ENCODE measurements at regions not wholly inside any gene's neighbourhood (a gene's known extent, or its start where the extent isn't known, plus 50 kb on each side); places are given as distances from the start of the nearest gene placed in this dataset.

GRCh38 chr5:87769157-87769556 is 356.4 kb upstream of the CCNH start:
- POLR2A ChIA-PET: no interaction called here
- no peaks in the 10 kb centered on the region for H3K9me2 ChIP-seq
- 46% methylated on average over 2 of the region's 2 CpGs for WGBS (ENCODE audit: low lambda C conversion rate)
- no peaks in the 10 kb centered on the region for H3F3A ChIP-seq (replicated peaks; ENCODE audit: insufficient read depth)
- H3K36me3 ChIP-seq (replicated peaks in 1 of 2; ENCODE audit: control insufficient read depth in 1 of 2, insufficient read depth in 2 of 2, low read length in 1 of 2): no peaks in the 10 kb centered on the region
- DNase-seq: no peak
- no peak overlapping the region for H3K4me3 ChIP-seq (ENCODE audit: low read depth in 2 of 2, low read length in 1 of 2)
- peaks cover 7% of the 10 kb centered on the region; the same call in 1 of the 2 replicates for H3K27me3 ChIP-seq (ENCODE audit: insufficient read depth)
- TF ChIP-seq EZH2phosphoT487 (IDR thresholded peaks at IDR 0.05; ENCODE audit: borderline replicate concordance, low read depth): no peak
- H3K27ac ChIP-seq (ENCODE audit: low read depth in 2 of 2, low read length in 1 of 2): no peak overlapping the region
- H2AFZ ChIP-seq (ENCODE audit: low read depth): no peak overlapping the region
- H3K4me1 ChIP-seq (ENCODE audit: control insufficient read depth in 1 of 2, insufficient read depth in 2 of 2, low read depth in 1 of 2, low read length in 1 of 2): no peaks in the 10 kb centered on the region
- no peak overlapping the region for H3K9ac ChIP-seq
- H3K4me2 ChIP-seq: no peak overlapping the region
- H3K9me3 ChIP-seq: no peaks in the 10 kb centered on the region
- no peaks in the 10 kb centered on the region for H3K79me2 ChIP-seq (ENCODE audit: insufficient read depth)
- no peaks in the 10 kb centered on the region for H4K20me1 ChIP-seq (ENCODE audit: insufficient read depth)
- CTCF ChIA-PET: interaction anchor here (3.0 kb wide), 1 partner anchor 11 kb away, joined by 32 read pairs; no protein-coding TSS in a partner anchor

GRCh38 chr5:87768190-87768589 is 355.5 kb upstream of the CCNH start:
- Histone ChIP-seq H3K27ac (ENCODE audit: low read depth in 2 of 2, low read length in 1 of 2) (no peak overlapping the region), H3K9me2 (no peaks in the 10 kb centered on the region), H3K4me2 (no peak overlapping the region), H3K27me3 (ENCODE audit: insufficient read depth) (peaks cover 7% of the 10 kb centered on the region; the same call in 1 of the 2 replicates), H3K9ac (no peak overlapping the region), H3K4me3 (ENCODE audit: low read depth in 2 of 2, low read length in 1 of 2) (no peak overlapping the region), H3K9me3 (no peaks in the 10 kb centered on the region), H4K20me1 (ENCODE audit: insufficient read depth) (no peaks in the 10 kb centered on the region), H3K4me1 (ENCODE audit: control insufficient read depth in 1 of 2, insufficient read depth in 2 of 2, low read depth in 1 of 2, low read length in 1 of 2) (no peaks in the 10 kb centered on the region), H3F3A (replicated peaks; ENCODE audit: insufficient read depth) (no peaks in the 10 kb centered on the region), H2AFZ (ENCODE audit: low read depth) (no peak overlapping the region), H3K79me2 (ENCODE audit: insufficient read depth) (no peaks in the 10 kb centered on the region), H3K36me3 (replicated peaks in 1 of 2; ENCODE audit: control insufficient read depth in 1 of 2, insufficient read depth in 2 of 2, low read length in 1 of 2) (no peaks in the 10 kb centered on the region)
- CTCF ChIA-PET: no interaction called here
- no peak for DNase-seq
- POLR2A ChIA-PET: no interaction called here
- TF ChIP-seq SIN3A (IDR thresholded peaks at IDR 0.05; ENCODE audit: borderline replicate concordance, low read depth, low read length) (no peak), NFIC (IDR thresholded peaks at IDR 0.05; ENCODE audit: borderline replicate concordance) (no peak)
- WGBS (ENCODE audit: low lambda C conversion rate): 34% methylated on average over 2 of the region's 2 CpGs

GRCh38 chr5:87765009-87765408 is 352.3 kb upstream of the CCNH start:
- Histone ChIP-seq H3K79me2 (ENCODE audit: insufficient read depth) (no peaks in the 10 kb centered on the region), H3K4me1 (ENCODE audit: control insufficient read depth in 1 of 2, insufficient read depth in 2 of 2, low read depth in 1 of 2, low read length in 1 of 2) (no peaks in the 10 kb centered on the region), H4K20me1 (ENCODE audit: insufficient read depth) (no peaks in the 10 kb centered on the region), H3F3A (replicated peaks; ENCODE audit: insufficient read depth) (no peaks in the 10 kb centered on the region), H2AFZ (ENCODE audit: low read depth) (no peak overlapping the region), H3K9me3 (no peaks in the 10 kb centered on the region), H3K9me2 (no peaks in the 10 kb centered on the region), H3K4me2 (no peak overlapping the region), H3K4me3 (ENCODE audit: low read depth in 2 of 2, low read length in 1 of 2) (no peak overlapping the region), H3K27me3 (ENCODE audit: insufficient read depth) (no peaks in the 10 kb centered on the region), H3K36me3 (replicated peaks in 1 of 2; ENCODE audit: control insufficient read depth in 1 of 2, insufficient read depth in 2 of 2, low read length in 1 of 2) (no peaks in the 10 kb centered on the region), H3K9ac (no peak overlapping the region), H3K27ac (ENCODE audit: low read depth in 2 of 2, low read length in 1 of 2) (no peak overlapping the region)
- DNase-seq: no peak
- ChIA-PET CTCF (interaction anchor here (0.9 to 1.7 kb wide), 5 partner anchors 10 to 926 kb away, joined by 3 to 5 read pairs (median 3); no protein-coding TSS in a partner anchor), POLR2A (no interaction called here)
- WGBS (ENCODE audit: low lambda C conversion rate): 27% methylated on average over 3 of the region's 5 CpGs
- no peak for TF ChIP-seq EZH2phosphoT487 (IDR thresholded peaks at IDR 0.05; ENCODE audit: borderline replicate concordance, low read depth)
- no peak for TF ChIP-seq ELF1 (IDR thresholded peaks at IDR 0.05)
- TF ChIP-seq FOXJ3 (CRISPR knock-in tag; IDR thresholded peaks at IDR 0.05): no peak
- no peak for TF ChIP-seq NFIC (IDR thresholded peaks at IDR 0.05; ENCODE audit: borderline replicate concordance)

GRCh38 chr5:87762631-87763030 is 349.9 kb upstream of the CCNH start:
- H3K9ac ChIP-seq: no peak overlapping the region
- no peaks in the 10 kb centered on the region for H3K9me2 ChIP-seq
- CTCF ChIA-PET: interaction anchor here (1.2 to 1.7 kb wide), 2 partner anchors 11 to 18 kb away, joined by 3 to 8 read pairs; no protein-coding TSS in a partner anchor
- no peak for TF ChIP-seq MEF2A (IDR thresholded peaks at IDR 0.05; ENCODE audit: borderline replicate concordance, low read depth)
- no peak for TF ChIP-seq PBX3 (IDR thresholded peaks at IDR 0.05)
- TF ChIP-seq NRF1 (IDR thresholded peaks at IDR 0.05; ENCODE audit: low read depth, low read length): no peak
- no peak for TF ChIP-seq ZBTB33 (IDR thresholded peaks at IDR 0.05; ENCODE audit: borderline replicate concordance, low read depth)
- TF ChIP-seq IRF3 (IDR thresholded peaks at IDR 0.05; ENCODE audit: low read depth, low read length): no peak
- no peak for TF ChIP-seq RXRA (IDR thresholded peaks at IDR 0.05; ENCODE audit: borderline replicate concordance, low read depth)
- no peak for TF ChIP-seq SIN3A (IDR thresholded peaks at IDR 0.05; ENCODE audit: borderline replicate concordance, low read depth, low read length)
- TF ChIP-seq ELF1 (IDR thresholded peaks at IDR 0.05): no peak

More at GRCh38 chr5:87762631-87763030, 349.9 kb upstream of the CCNH start:
- Histone ChIP-seq H2AFZ (ENCODE audit: low read depth) (no peak overlapping the region), H3K4me3 (ENCODE audit: low read depth in 2 of 2, low read length in 1 of 2) (no peak overlapping the region), H3K4me2 (no peak overlapping the region), H3K4me1 (ENCODE audit: control insufficient read depth in 1 of 2, insufficient read depth in 2 of 2, low read depth in 1 of 2, low read length in 1 of 2) (no peaks in the 10 kb centered on the region), H3K79me2 (ENCODE audit: insufficient read depth) (no peaks in the 10 kb centered on the region), H3K27ac (ENCODE audit: low read depth in 2 of 2, low read length in 1 of 2) (no peak overlapping the region), H3K27me3 (ENCODE audit: insufficient read depth) (no peaks in the 10 kb centered on the region), H3K36me3 (replicated peaks in 1 of 2; ENCODE audit: control insufficient read depth in 1 of 2, insufficient read depth in 2 of 2, low read length in 1 of 2) (no peaks in the 10 kb centered on the region), H3K9me3 (no peaks in the 10 kb centered on the region), H4K20me1 (ENCODE audit: insufficient read depth) (no peaks in the 10 kb centered on the region), H3F3A (replicated peaks; ENCODE audit: insufficient read depth) (no peaks in the 10 kb centered on the region)
- no peak for DNase-seq
- POLR2A ChIA-PET: no interaction called here
- WGBS (ENCODE audit: low lambda C conversion rate): 13% methylated on average over 1 of the region's 1 CpG

All from SK-N-SH (cell line).